Keratinocyte (primary cell): ENCODE measurements at regions not wholly inside any gene's neighbourhood (a gene's known extent, or its start where the extent isn't known, plus 50 kb on each side); places are given as distances from the start of the nearest gene placed in this dataset.

Experiments
- EZH2 ChIP-seq: IDR thresholded peaks from one replicate; pipeline ENCODE4 v1.6.1; 2012; ENCODE audit warnings: inconsistent platforms, mild to moderate bottlenecking, low read length, moderate library complexity
- TF ChIP-seq, protein P1 (sequence below), 3 experiments: IDR thresholded peaks in 1 of 3; conservative IDR thresholded peaks in 1 of 3; optimal IDR thresholded peaks in 1 of 3; 2 replicates in 2 of 3; 3 replicates in 1 of 3; pipeline versions ENCODE3 to v1.5.1; 2011; ENCODE audit warnings: low read length in 3 of 3, mild to moderate bottlenecking in 3 of 3, moderate library complexity in 2 of 3, control low read depth in 1 of 3, inconsistent platforms in 1 of 3; ENCODE audit not compliant: insufficient read depth in 2 of 3; ENCODE audit errors: extremely low read depth in 1 of 3

DNA sequence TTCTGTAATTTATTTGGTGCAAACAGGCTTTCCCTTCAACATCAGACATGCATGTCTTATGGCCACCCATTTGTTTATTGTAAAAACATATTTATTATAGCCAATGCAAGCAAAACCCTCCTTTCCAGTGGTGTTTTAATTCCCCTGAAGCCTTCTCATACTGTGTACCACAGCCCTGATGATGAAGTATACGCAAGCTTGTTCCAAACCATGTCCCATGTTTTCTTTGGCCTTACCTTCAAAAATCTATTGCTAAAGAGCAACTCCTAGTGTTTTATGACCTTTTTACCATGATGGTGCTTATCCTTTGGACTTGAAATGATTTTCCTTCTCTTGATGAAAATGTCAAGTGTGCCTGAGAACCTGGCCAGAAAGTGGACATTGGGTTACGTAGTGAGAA lies 85.9 kb upstream of the CCDC91 start:
- TF ChIP-seq, protein P1, sequence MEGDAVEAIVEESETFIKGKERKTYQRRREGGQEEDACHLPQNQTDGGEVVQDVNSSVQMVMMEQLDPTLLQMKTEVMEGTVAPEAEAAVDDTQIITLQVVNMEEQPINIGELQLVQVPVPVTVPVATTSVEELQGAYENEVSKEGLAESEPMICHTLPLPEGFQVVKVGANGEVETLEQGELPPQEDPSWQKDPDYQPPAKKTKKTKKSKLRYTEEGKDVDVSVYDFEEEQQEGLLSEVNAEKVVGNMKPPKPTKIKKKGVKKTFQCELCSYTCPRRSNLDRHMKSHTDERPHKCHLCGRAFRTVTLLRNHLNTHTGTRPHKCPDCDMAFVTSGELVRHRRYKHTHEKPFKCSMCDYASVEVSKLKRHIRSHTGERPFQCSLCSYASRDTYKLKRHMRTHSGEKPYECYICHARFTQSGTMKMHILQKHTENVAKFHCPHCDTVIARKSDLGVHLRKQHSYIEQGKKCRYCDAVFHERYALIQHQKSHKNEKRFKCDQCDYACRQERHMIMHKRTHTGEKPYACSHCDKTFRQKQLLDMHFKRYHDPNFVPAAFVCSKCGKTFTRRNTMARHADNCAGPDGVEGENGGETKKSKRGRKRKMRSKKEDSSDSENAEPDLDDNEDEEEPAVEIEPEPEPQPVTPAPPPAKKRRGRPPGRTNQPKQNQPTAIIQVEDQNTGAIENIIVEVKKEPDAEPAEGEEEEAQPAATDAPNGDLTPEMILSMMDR (optimal IDR thresholded peaks at IDR 0.05 in 1 of 3, IDR thresholded peaks at IDR 0.05 in 1 of 3, conservative IDR thresholded peaks at IDR 0.05 in 1 of 3; ENCODE audit: extremely low read depth in 1 of 3, insufficient read depth in 2 of 3, low read length in 3 of 3), result no peak
- no peak for TF ChIP-seq EZH2
